B cell (primary cell): ENCODE measurements at regions not wholly inside any gene's neighbourhood (a gene's known extent, or its start where the extent isn't known, plus 50 kb on each side); places are given as distances from the start of the nearest gene placed in this dataset.

Experiments
- CTCF ChIP-seq: fragments of 200-600 bp; IDR thresholded peaks from one replicate; pipeline ENCODE4 v1.8.0; 2022; ENCODE audit warnings: antibody characterized with exemption, mild to moderate bottlenecking
- EZH2 ChIP-seq: IDR thresholded peaks from 2 replicates; pipeline ENCODE4 v1.6.1; 2012; ENCODE audit warnings: borderline replicate concordance, low read depth, mild to moderate bottlenecking, moderate library complexity, low read length; ENCODE audit not compliant: insufficient read depth, poor library complexity, severe bottlenecking

GRCh38 chr16:9300252-9300651 lies 208.8 kb downstream of the HAPSTR1 start:
- TF ChIP-seq CTCF (no peak), EZH2 (no peak)
